Vagina (tissue), 2 donors: ENCODE measurements at regions not wholly inside any gene's neighbourhood (a gene's known extent, or its start where the extent isn't known, plus 50 kb on each side); places are given as distances from the start of the nearest gene placed in this dataset.

Experiments used
- DNase-seq, 2 donors: peaks; one replicate each; pipeline ENCODE4 v3.0.0-alpha.2; 2017; ENCODE audit errors: extremely low spot score in 2 of 2
- H3K27ac ChIP-seq: fragments of 200-600 bp; sonication (generic); one replicate; pipeline ENCODE4 v1.5.1; 2019
- H3K27me3 ChIP-seq: fragments of 200-600 bp; sonication (generic); one replicate; pipeline ENCODE4 v1.5.1; 2019
- H3K36me3 ChIP-seq, 2 donors: fragments of 200-600 bp; sonication (generic); one replicate each; pipeline ENCODE4 v1.5.1; 2017 to 2019
- H3K4me1 ChIP-seq: fragments of 200-600 bp; sonication (generic); one replicate; pipeline ENCODE4 v1.5.1; 2019
- H3K4me3 ChIP-seq, 2 donors: fragments of 200-600 bp; sonication (generic); 1 replicate in 1 of 2; 2 replicates in 1 of 2; pipeline ENCODE4 v1.5.1; 2016 to 2019
- H3K9me3 ChIP-seq: fragments of 200-600 bp; sonication (generic); one replicate; pipeline ENCODE4 v1.5.1; 2019
- POLR2A ChIP-seq, 2 donors: fragments of 450-650 bp; IDR thresholded peaks; one replicate each; pipeline ENCODE4 v1.6.1; 2017; ENCODE audit warnings: antibody characterized with exemption in 2 of 2, mild to moderate bottlenecking in 2 of 2, moderate library complexity in 2 of 2
- POLR2AphosphoS5 ChIP-seq, 2 donors: sonication (generic); formaldehyde crosslinking; IDR thresholded peaks; one replicate each; pipeline ENCODE4 v1.9.0; 2017; ENCODE audit warnings: antibody characterized with exemption in 2 of 2, mild to moderate bottlenecking in 2 of 2, low read depth in 1 of 2; ENCODE audit not compliant: insufficient read depth in 1 of 2
- intact Hi-C: fragments of 100-400 bp; cut with DNase I; formaldehyde crosslinking; loops from one replicate; pipeline ENCODE4 v1.15.1; 2023
- TF ChIP-seq, protein P1 (sequence below), 3 experiments: fragments of 450-650 bp in 2 of 3; fragments of 200-600 bp in 1 of 3; sonication (generic) in 1 of 3; IDR thresholded peaks; one replicate each; pipeline ENCODE4 v1.5.1; 2017 to 2019; ENCODE audit warnings: antibody characterized with exemption in 3 of 3, mild to moderate bottlenecking in 2 of 3, moderate library complexity in 2 of 3

DNA sequence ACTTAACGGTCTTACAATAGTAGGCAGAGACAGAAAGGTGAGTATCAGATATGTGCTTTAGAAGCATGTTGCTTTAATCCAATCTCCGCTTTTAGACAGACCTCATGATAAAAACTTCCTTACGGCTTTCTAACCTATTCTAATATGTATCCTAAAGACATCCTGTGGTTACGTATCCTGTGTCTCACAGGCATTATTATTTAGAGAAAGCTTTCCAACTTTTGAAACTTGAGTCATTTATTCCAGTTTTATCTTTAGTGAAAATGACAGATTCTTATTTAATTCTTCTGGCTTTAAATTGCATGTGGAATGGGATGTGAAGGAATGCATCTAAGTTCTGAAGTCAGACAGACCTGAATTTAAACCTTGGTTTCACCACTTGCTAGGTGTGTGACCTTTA, 118.9 kb downstream of the OTUD1 start:
- Histone ChIP-seq H3K9me3 (no peaks in the 10 kb centered on the region), H3K27ac (no peak overlapping the region), H3K27me3 (no peaks in the 10 kb centered on the region), H3K36me3 (no peaks in the 10 kb centered on the region), H3K4me1 (no peaks in the 10 kb centered on the region), H3K4me3 (no peak overlapping the region)
- intact Hi-C loops = no loop called here
- no peak for DNase-seq
- TF ChIP-seq POLR2AphosphoS5 (IDR thresholded peaks at IDR 0.05; ENCODE audit: insufficient read depth in 1 of 2, low read depth in 1 of 2) (no peak), POLR2A (IDR thresholded peaks at IDR 0.05) (no peak)
- TF ChIP-seq, protein P1, sequence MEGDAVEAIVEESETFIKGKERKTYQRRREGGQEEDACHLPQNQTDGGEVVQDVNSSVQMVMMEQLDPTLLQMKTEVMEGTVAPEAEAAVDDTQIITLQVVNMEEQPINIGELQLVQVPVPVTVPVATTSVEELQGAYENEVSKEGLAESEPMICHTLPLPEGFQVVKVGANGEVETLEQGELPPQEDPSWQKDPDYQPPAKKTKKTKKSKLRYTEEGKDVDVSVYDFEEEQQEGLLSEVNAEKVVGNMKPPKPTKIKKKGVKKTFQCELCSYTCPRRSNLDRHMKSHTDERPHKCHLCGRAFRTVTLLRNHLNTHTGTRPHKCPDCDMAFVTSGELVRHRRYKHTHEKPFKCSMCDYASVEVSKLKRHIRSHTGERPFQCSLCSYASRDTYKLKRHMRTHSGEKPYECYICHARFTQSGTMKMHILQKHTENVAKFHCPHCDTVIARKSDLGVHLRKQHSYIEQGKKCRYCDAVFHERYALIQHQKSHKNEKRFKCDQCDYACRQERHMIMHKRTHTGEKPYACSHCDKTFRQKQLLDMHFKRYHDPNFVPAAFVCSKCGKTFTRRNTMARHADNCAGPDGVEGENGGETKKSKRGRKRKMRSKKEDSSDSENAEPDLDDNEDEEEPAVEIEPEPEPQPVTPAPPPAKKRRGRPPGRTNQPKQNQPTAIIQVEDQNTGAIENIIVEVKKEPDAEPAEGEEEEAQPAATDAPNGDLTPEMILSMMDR (IDR thresholded peaks at IDR 0.05) = no peak

- Histone ChIP-seq H3K27ac (no peak overlapping the region), H3K27me3 (no peaks in the 10 kb centered on the region)
- intact Hi-C loops = no loop called here
Observed at GRCh38 chr10:23558361-23558799, 119.5 kb downstream of the OTUD1 start.

GRCh38 chr10:23568996-23569395, 130.1 kb downstream of the OTUD1 start:
- intact Hi-C loops = no loop called here
- TF ChIP-seq POLR2A (IDR thresholded peaks at IDR 0.05) (no peak), POLR2AphosphoS5 (IDR thresholded peaks at IDR 0.05; ENCODE audit: insufficient read depth in 1 of 2, low read depth in 1 of 2) (no peak)
- TF ChIP-seq, protein P1 (IDR thresholded peaks at IDR 0.05) = no peak

More at GRCh38 chr10:23558361-23558799, 119.5 kb downstream of the OTUD1 start:
- no peak for TF ChIP-seq POLR2A (IDR thresholded peaks at IDR 0.05)
- no peak overlapping the region for H3K4me3 ChIP-seq
- no peaks in the 10 kb centered on the region for H3K36me3 ChIP-seq
- no peaks in the 10 kb centered on the region for H3K9me3 ChIP-seq
- no peaks in the 10 kb centered on the region for H3K4me1 ChIP-seq
- no peak for DNase-seq

GRCh38 chr10:23571884-23572283, 133.0 kb downstream of the OTUD1 start:
- no peak for DNase-seq
- no peaks in the 10 kb centered on the region for H3K36me3 ChIP-seq
- no peak overlapping the region for H3K27ac ChIP-seq
- H3K4me1 ChIP-seq = no peaks in the 10 kb centered on the region
- no peak overlapping the region for H3K4me3 ChIP-seq
- intact Hi-C loops = no loop called here
- no peaks in the 10 kb centered on the region for H3K9me3 ChIP-seq
- TF ChIP-seq POLR2AphosphoS5 (IDR thresholded peaks at IDR 0.05; ENCODE audit: insufficient read depth in 1 of 2, low read depth in 1 of 2) = no peak
- TF ChIP-seq, protein P1 (IDR thresholded peaks at IDR 0.05) = no peak
- TF ChIP-seq POLR2A (IDR thresholded peaks at IDR 0.05) = no peak
- H3K27me3 ChIP-seq = no peaks in the 10 kb centered on the region

More at GRCh38 chr10:23568996-23569395, 130.1 kb downstream of the OTUD1 start:
- Histone ChIP-seq H3K9me3 (no peaks in the 10 kb centered on the region), H3K27ac (no peak overlapping the region), H3K4me1 (no peaks in the 10 kb centered on the region), H3K27me3 (no peaks in the 10 kb centered on the region), H3K4me3 (no peak overlapping the region), H3K36me3 (no peaks in the 10 kb centered on the region)
- DNase-seq = no peak

DNA sequence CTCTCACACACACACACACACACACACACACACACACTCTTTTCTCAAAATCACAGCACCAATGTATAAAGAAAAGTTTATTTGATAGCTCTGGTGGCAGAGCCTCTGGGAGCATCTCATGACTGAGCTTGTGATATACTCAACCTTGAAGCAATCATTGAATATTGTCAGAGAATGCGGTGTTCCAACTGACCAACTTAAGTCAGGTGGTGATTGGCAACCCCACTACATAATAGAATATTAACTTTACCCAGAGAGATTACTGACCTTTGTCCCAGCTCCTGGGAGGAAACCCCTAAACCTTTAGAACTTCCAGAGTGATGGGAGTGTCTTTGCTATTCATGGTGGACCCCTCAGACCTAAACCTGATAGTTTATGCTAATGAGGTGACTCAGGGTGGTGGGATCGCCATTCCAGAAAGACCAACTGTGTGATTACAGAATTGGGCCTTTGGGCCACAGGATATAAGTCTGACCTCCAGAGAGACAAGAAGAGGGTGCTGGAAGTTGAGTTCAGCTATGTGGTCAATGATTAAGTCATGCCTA, 143.1 kb downstream of the OTUD1 start:
- Histone ChIP-seq H3K36me3 (no peaks in the 10 kb centered on the region), H3K27me3 (no peaks in the 10 kb centered on the region), H3K9me3 (no peaks in the 10 kb centered on the region), H3K4me3 (no peak overlapping the region), H3K27ac (no peak overlapping the region), H3K4me1 (no peaks in the 10 kb centered on the region)
- DNase-seq = no peak
- TF ChIP-seq, protein P1 (IDR thresholded peaks at IDR 0.05) = no peak
- TF ChIP-seq POLR2A (IDR thresholded peaks at IDR 0.05) (no peak), POLR2AphosphoS5 (IDR thresholded peaks at IDR 0.05; ENCODE audit: insufficient read depth in 1 of 2, low read depth in 1 of 2) (no peak)
- intact Hi-C loops = no loop called here
